ENCODE measurements at regions not wholly inside any gene's neighbourhood (a gene's known extent, or its start where the extent isn't known, plus 50 kb on each side); places are given as distances from the start of the nearest gene placed in this dataset.

DNA sequence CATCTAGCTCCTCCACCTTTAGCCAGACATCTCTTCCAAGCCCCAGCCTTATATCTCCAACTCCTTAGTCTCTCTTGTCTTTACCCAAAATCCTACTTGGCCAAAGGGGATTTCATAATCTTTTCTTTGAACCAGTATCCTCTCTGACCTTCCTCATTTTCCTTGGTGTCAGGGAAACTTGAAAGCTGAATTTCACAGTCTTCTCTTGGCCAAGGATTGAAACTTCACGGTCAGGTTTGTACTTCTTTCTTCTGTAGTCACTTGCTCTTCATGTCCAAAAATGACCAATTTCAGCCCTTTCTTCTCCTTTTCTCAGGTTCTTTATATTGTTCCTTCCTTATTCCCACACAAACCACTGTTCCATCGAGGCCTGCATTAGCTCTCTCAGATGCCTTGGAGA is 473.7 kb upstream of the KLF4 start:
- no peak for TF ChIP-seq EZH2 (IDR thresholded peaks at IDR 0.05; ENCODE audit: borderline replicate concordance, low read length)
- TF ChIP-seq, protein P1, sequence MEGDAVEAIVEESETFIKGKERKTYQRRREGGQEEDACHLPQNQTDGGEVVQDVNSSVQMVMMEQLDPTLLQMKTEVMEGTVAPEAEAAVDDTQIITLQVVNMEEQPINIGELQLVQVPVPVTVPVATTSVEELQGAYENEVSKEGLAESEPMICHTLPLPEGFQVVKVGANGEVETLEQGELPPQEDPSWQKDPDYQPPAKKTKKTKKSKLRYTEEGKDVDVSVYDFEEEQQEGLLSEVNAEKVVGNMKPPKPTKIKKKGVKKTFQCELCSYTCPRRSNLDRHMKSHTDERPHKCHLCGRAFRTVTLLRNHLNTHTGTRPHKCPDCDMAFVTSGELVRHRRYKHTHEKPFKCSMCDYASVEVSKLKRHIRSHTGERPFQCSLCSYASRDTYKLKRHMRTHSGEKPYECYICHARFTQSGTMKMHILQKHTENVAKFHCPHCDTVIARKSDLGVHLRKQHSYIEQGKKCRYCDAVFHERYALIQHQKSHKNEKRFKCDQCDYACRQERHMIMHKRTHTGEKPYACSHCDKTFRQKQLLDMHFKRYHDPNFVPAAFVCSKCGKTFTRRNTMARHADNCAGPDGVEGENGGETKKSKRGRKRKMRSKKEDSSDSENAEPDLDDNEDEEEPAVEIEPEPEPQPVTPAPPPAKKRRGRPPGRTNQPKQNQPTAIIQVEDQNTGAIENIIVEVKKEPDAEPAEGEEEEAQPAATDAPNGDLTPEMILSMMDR (conservative IDR thresholded peaks at IDR 0.05 in 1 of 2, IDR thresholded peaks at IDR 0.05 in 1 of 2; ENCODE audit: extremely low read depth in 1 of 2, insufficient read depth in 1 of 2, low read depth in 1 of 2, low read length in 2 of 2) = no peak
